Mesothelial cell of epicardium (in vitro differentiated cells): ENCODE measurements at regions not wholly inside any gene's neighbourhood (a gene's known extent, or its start where the extent isn't known, plus 50 kb on each side); places are given as distances from the start of the nearest gene placed in this dataset.
"Not testable (repeated sequence)": the region's sequence is repeated elsewhere in the genome, so short reads cannot be mapped to it uniquely, and the experiment has no call there.

Experiments used
- DNase-seq, 2 experiments: peaks; one replicate each; pipeline ENCODE4 v3.0.0; 2021; ENCODE audit warnings: low spot score in 2 of 2; ENCODE audit not compliant: unreplicated experiment in 2 of 2
- H3K27ac Mint-ChIP-seq: 2 replicates; pipeline ENCODE4 v1.8.0; 2021; ENCODE audit warnings: mixed read lengths
- H3K27me3 Mint-ChIP-seq: 2 replicates; pipeline ENCODE4 v1.8.0; 2021; ENCODE audit warnings: low read depth, mixed read lengths
- H3K36me3 Mint-ChIP-seq: 2 replicates; pipeline ENCODE4 v1.8.0; 2021; ENCODE audit warnings: mixed read lengths
- H3K4me1 Mint-ChIP-seq: 2 replicates; pipeline ENCODE4 v1.8.0; 2021; ENCODE audit warnings: mixed read lengths
- H3K4me3 Mint-ChIP-seq: 2 replicates; pipeline ENCODE4 v1.8.0; 2021; ENCODE audit warnings: mild to moderate bottlenecking, moderate library complexity, mixed read lengths
- H3K9me3 Mint-ChIP-seq: 2 replicates; pipeline ENCODE4 v1.8.0; 2021; ENCODE audit warnings: mixed read lengths
- TF ChIP-seq, protein P1 (sequence below): fragments of 200-600 bp; sonication (generic); IDR thresholded peaks from one replicate; pipeline ENCODE4 v1.5.0; 2021; ENCODE audit warnings: antibody characterized with exemption; ENCODE audit not compliant: unreplicated experiment

GRCh38 chrX:83077606-83078005, 430.5 kb upstream of the POU3F4 start:
- no peaks in the 10 kb centered on the region for H3K27me3 Mint-ChIP-seq
- peaks cover 83% of the 10 kb centered on the region for H3K9me3 Mint-ChIP-seq
- H3K4me1 Mint-ChIP-seq = no peaks in the 10 kb centered on the region
- no peak overlapping the region for H3K27ac Mint-ChIP-seq
- DNase-seq = no peak
- H3K4me3 Mint-ChIP-seq = no peak overlapping the region
- TF ChIP-seq, protein P1, sequence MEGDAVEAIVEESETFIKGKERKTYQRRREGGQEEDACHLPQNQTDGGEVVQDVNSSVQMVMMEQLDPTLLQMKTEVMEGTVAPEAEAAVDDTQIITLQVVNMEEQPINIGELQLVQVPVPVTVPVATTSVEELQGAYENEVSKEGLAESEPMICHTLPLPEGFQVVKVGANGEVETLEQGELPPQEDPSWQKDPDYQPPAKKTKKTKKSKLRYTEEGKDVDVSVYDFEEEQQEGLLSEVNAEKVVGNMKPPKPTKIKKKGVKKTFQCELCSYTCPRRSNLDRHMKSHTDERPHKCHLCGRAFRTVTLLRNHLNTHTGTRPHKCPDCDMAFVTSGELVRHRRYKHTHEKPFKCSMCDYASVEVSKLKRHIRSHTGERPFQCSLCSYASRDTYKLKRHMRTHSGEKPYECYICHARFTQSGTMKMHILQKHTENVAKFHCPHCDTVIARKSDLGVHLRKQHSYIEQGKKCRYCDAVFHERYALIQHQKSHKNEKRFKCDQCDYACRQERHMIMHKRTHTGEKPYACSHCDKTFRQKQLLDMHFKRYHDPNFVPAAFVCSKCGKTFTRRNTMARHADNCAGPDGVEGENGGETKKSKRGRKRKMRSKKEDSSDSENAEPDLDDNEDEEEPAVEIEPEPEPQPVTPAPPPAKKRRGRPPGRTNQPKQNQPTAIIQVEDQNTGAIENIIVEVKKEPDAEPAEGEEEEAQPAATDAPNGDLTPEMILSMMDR = no peak
- no peaks in the 10 kb centered on the region for H3K36me3 Mint-ChIP-seq

DNA sequence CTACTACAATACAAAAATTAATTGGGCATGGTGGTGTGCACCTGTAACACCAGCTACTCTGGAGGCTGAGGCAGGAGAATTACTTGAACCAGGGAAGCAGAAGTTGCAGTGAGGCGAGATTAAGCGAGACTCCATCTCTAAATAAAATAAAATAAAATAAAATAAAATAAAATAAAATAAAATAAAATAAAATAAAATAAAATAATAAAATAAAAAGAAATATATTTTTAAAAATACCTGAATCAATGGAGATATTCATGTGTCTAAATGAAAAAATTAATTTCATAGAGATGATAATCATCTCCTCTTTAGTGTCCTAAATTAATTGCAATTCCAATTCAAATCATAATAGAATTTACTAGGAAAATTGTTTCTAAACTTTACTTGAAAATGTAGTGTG, 406.1 kb upstream of the POU3F4 start:
- Mint-ChIP-seq H3K27ac (no peak overlapping the region), H3K4me1 (no peaks in the 10 kb centered on the region), H3K4me3 (no peak overlapping the region), H3K36me3 (no peaks in the 10 kb centered on the region), H3K27me3 (no peaks in the 10 kb centered on the region), H3K9me3 (peaks cover 29% of the 10 kb centered on the region)
- TF ChIP-seq, protein P1 = no peak
- DNase-seq = no peak

- Mint-ChIP-seq H3K9me3 (peaks cover 29% of the 10 kb centered on the region), H3K4me3 (no peak overlapping the region), H3K27me3 (no peaks in the 10 kb centered on the region), H3K4me1 (no peaks in the 10 kb centered on the region), H3K27ac (no peak overlapping the region), H3K36me3 (no peaks in the 10 kb centered on the region)
- DNase-seq = no peak
- TF ChIP-seq, protein P1 = no peak
Measured at GRCh38 chrX:83108278-83108677, 399.8 kb upstream of the POU3F4 start.

DNA sequence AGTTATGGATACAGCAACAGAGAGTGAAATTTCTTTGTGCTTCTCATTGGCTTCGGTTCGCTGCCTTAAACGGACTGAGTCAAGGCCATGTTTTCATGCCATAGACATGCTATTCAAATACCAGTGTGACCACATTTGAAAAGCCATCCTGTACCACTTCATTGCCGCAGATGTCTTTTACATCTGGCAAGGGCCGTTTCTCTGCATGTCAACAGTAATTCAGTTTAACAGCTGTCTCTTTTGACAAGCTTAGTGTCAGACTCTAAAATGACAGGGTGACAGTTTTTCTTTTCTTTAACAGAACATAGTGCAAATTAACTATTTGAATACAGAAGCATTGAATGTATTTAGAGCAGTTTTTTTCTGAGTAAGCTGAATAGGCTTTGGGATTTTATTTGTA, 362.2 kb upstream of the POU3F4 start:
- no peaks in the 10 kb centered on the region for H3K36me3 Mint-ChIP-seq
- peaks cover 9% of the 10 kb centered on the region for H3K9me3 Mint-ChIP-seq
- H3K27me3 Mint-ChIP-seq = no peaks in the 10 kb centered on the region
- H3K4me1 Mint-ChIP-seq = no peaks in the 10 kb centered on the region
- H3K27ac Mint-ChIP-seq = no peak overlapping the region
- DNase-seq = no peak
- H3K4me3 Mint-ChIP-seq = no peak overlapping the region
- TF ChIP-seq, protein P1 = no peak

GRCh38 chrX:83160096-83160495, 348.0 kb upstream of the POU3F4 start:
- Mint-ChIP-seq H3K36me3 (no peaks in the 10 kb centered on the region), H3K27ac (no peak overlapping the region), H3K27me3 (no peaks in the 10 kb centered on the region), H3K4me1 (no peaks in the 10 kb centered on the region), H3K4me3 (no peak overlapping the region), H3K9me3 (peaks cover 27% of the 10 kb centered on the region)
- DNase-seq = no peak
- TF ChIP-seq, protein P1 = no peak

DNA sequence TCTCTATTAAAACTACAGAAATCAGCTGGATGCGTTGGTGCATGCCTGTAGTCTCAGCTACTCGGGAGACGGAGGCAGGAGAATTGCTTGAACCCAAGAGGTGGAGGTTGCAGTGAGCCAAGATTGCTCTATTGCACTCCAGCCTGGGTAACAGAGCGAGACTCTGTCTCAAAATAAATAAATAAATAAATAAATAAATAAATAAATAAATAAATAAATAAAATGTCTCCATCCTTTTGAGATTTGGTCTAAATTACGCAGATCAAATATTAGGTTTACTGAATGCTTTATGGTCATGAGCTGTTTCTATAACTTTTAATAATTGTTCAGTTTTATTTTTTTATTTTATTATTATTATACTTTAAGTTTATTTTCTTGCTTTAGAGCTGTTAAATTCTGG, 344.0 kb upstream of the POU3F4 start:
- H3K27ac Mint-ChIP-seq, H3K36me3 Mint-ChIP-seq, H3K27me3 Mint-ChIP-seq, H3K4me3 Mint-ChIP-seq, DNase-seq, H3K4me1 Mint-ChIP-seq: not testable (repeated sequence)
- H3K9me3 Mint-ChIP-seq = peaks cover 18% of the 10 kb centered on the region
